Muscle of arm (tissue), 1 donor: ENCODE measurements at regions not wholly inside any gene's neighbourhood (a gene's known extent, or its start where the extent isn't known, plus 50 kb on each side); places are given as distances from the start of the nearest gene placed in this dataset.
"Not testable (repeated sequence)": the region's sequence is repeated elsewhere in the genome, so short reads cannot be mapped to it uniquely, and the experiment has no call there.

Experiments
- DNase-seq: peaks from one replicate; pipeline ENCODE4 v3.0.0-alpha.2; 2013

DNA sequence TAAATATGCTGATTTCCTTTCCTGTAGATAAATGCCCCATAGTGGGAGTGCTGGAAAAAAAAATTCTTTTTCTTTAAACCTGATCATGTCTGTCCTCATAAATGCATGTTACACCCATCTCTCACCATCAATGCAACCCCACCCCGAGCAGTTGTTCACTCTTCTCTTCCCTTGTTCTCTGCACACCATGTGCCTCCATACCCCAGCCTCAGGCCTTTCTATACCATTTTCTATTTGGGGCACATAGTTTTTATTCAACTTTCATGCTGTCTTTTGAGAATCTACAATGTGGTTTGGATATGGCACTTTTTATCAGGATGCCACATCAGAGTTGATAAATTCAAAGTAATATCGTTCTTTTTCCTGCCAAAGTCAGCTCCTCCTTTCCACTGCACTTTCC is 202.6 kb downstream of the POTED start:
- DNase-seq, result not testable (repeated sequence)

DNA sequence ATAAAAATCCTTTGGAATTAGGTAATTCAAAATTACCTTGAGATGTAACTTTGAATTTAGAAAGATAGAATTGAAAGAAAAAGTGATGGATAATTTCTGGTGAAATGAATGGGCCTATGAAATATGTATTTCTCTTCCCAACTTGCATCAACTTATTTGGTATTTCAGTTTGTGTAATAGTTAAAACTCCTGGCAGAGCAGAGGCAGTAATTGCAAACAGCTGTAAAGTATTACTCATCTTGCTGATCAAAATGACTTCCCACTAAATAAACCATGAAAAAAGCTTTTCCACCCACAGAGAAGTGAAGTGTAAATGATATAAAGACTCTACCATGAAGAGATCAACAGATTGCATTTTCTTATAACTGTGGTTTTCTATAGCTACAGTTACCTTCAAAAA is 201.0 kb downstream of the POTED start:
- not testable (repeated sequence) for DNase-seq

DNA sequence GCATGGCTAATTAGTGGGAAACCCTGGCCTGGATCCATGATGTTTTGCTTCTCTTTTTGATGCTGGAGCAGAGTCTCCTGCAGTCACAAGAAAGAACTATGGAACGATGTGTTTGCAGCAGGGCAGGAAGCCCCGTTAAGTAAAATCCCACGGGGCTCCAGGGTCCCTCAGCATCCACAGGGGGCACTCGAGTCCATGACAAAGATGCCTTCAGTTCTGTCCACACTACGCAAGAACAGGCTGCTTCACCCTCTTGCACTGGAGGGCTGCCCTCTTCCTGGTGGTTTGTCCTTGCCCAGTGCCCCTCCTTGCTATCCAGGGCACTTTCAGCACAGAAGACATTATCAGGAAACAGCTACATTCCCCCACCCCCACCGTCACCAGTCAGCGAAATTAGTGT is 196.9 kb downstream of the POTED start:
- not testable (repeated sequence) for DNase-seq

DNA sequence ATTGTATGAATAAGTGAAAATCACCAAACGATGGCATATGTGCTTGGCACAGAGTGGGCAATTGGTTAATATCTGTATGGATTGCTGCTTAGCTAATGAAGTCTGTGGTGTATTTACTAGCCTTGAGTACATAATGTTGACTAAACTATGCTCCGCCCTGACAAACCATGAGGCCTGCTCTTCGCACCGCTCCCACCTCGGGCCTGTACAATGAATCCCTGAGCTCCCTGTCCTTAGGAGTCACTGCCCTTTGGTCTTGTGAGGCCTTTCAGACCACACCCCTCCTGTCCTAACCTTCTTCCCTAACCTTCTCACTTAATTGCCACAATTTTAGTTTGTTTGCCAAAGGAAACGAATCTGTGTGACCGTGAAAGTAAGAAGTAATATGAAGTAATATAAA is 193.2 kb downstream of the POTED start:
- DNase-seq, result not testable (repeated sequence)
